ENCODE measurements at regions not wholly inside any gene's neighbourhood (a gene's known extent, or its start where the extent isn't known, plus 50 kb on each side); places are given as distances from the start of the nearest gene placed in this dataset.

DNA sequence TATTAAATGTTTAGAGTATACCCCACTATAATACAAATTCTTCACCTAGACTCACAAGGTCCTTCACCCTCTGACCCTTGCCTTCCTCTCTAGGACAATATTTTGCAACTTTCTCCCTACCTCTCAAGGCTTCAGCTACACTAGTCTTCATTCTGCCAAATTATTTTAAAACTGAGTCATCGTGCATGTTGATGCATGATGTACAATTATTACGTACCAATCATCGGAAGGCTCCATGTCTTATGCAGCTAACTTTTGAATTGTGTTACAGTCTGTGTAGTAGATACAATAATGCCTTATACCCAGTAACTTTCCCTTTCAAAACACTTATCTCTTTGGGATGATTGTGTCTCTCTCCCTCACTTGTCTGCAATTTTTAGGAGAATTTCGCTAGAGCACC lies 98.5 kb upstream of the ROBO2 start:
- TF ChIP-seq, protein P1, sequence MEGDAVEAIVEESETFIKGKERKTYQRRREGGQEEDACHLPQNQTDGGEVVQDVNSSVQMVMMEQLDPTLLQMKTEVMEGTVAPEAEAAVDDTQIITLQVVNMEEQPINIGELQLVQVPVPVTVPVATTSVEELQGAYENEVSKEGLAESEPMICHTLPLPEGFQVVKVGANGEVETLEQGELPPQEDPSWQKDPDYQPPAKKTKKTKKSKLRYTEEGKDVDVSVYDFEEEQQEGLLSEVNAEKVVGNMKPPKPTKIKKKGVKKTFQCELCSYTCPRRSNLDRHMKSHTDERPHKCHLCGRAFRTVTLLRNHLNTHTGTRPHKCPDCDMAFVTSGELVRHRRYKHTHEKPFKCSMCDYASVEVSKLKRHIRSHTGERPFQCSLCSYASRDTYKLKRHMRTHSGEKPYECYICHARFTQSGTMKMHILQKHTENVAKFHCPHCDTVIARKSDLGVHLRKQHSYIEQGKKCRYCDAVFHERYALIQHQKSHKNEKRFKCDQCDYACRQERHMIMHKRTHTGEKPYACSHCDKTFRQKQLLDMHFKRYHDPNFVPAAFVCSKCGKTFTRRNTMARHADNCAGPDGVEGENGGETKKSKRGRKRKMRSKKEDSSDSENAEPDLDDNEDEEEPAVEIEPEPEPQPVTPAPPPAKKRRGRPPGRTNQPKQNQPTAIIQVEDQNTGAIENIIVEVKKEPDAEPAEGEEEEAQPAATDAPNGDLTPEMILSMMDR (IDR thresholded peaks at IDR 0.05; ENCODE audit: insufficient read depth, low read length) = no peak
- TF ChIP-seq, protein P2, sequence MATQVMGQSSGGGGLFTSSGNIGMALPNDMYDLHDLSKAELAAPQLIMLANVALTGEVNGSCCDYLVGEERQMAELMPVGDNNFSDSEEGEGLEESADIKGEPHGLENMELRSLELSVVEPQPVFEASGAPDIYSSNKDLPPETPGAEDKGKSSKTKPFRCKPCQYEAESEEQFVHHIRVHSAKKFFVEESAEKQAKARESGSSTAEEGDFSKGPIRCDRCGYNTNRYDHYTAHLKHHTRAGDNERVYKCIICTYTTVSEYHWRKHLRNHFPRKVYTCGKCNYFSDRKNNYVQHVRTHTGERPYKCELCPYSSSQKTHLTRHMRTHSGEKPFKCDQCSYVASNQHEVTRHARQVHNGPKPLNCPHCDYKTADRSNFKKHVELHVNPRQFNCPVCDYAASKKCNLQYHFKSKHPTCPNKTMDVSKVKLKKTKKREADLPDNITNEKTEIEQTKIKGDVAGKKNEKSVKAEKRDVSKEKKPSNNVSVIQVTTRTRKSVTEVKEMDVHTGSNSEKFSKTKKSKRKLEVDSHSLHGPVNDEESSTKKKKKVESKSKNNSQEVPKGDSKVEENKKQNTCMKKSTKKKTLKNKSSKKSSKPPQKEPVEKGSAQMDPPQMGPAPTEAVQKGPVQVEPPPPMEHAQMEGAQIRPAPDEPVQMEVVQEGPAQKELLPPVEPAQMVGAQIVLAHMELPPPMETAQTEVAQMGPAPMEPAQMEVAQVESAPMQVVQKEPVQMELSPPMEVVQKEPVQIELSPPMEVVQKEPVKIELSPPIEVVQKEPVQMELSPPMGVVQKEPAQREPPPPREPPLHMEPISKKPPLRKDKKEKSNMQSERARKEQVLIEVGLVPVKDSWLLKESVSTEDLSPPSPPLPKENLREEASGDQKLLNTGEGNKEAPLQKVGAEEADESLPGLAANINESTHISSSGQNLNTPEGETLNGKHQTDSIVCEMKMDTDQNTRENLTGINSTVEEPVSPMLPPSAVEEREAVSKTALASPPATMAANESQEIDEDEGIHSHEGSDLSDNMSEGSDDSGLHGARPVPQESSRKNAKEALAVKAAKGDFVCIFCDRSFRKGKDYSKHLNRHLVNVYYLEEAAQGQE (IDR thresholded peaks at IDR 0.05; ENCODE audit: insufficient replicate concordance, low read depth) = no peak
- TF ChIP-seq POLR2AphosphoS5 (IDR thresholded peaks at IDR 0.05; ENCODE audit: low read depth) (no peak), GABPA (IDR thresholded peaks at IDR 0.05; ENCODE audit: low read depth) (no peak)

All from HL-60 (cell line).